MCF 10A (cell line): ENCODE measurements at regions not wholly inside any gene's neighbourhood (a gene's known extent, or its start where the extent isn't known, plus 50 kb on each side); places are given as distances from the start of the nearest gene placed in this dataset.

ENCODE experiments used
- BruUV-seq: library from RNA; stranded (reverse); fragments of 400-500 nt; replicated peaks from 2 replicates; lab custom pipeline; 2021; lab: Mats Ljungman, UMichigan
- CTCF ChIA-PET: fragments of 300-600 bp; sonication (Branson Sonifier 250); formaldehyde crosslinking; extraction: SDS; loops from one replicate; lab custom pipeline; 2021; ENCODE audit warnings: antibody characterized with exemption, inconsistent platforms; lab: Yijun Ruan, JAX
- POLR2A ChIA-PET: fragments of 300-600, 350-650 bp; sonication (Branson Sonifier 250); formaldehyde crosslinking; extraction: SDS; loops from one replicate; lab custom pipeline; 2020; ENCODE audit warnings: antibody characterized with exemption, inconsistent platforms; lab: Yijun Ruan, JAX
- DNase-seq: peaks from one replicate; pipeline ENCODE4 v3.0.0-alpha.2; 2018; ENCODE audit not compliant: unreplicated experiment
- H3K27ac Mint-ChIP-seq: one replicate; pipeline ENCODE4 v1.8.0; 2022; ENCODE audit warnings: mild to moderate bottlenecking, low read depth, mixed read lengths; ENCODE audit not compliant: unreplicated experiment
- H3K27me3 Mint-ChIP-seq: one replicate; pipeline ENCODE4 v1.8.0; 2022; ENCODE audit warnings: mixed read lengths; ENCODE audit not compliant: insufficient read depth, unreplicated experiment
- H3K36me3 Mint-ChIP-seq: one replicate; pipeline ENCODE4 v1.8.0; 2022; ENCODE audit warnings: mild to moderate bottlenecking, moderate library complexity, mixed read lengths; ENCODE audit not compliant: insufficient read depth, unreplicated experiment
- H3K4me1 Mint-ChIP-seq: one replicate; pipeline ENCODE4 v1.8.0; 2022; ENCODE audit warnings: mixed read lengths; ENCODE audit not compliant: insufficient read depth, unreplicated experiment
- H3K4me3 Mint-ChIP-seq: one replicate; pipeline ENCODE4 v1.8.0; 2022; ENCODE audit warnings: mild to moderate bottlenecking, moderate library complexity, mixed read lengths; ENCODE audit not compliant: unreplicated experiment
- H3K9me3 Mint-ChIP-seq: one replicate; pipeline ENCODE4 v1.8.0; 2022; ENCODE audit warnings: mixed read lengths; ENCODE audit not compliant: unreplicated experiment
- intact Hi-C: fragments of 100-400 bp; cut with micrococcal nuclease; formaldehyde crosslinking; loops from 2 replicates; pipeline ENCODE4 v1.14.1; 2022
- TF ChIP-seq, protein P1 (sequence below): fragments of 200-600 bp; IDR thresholded peaks from one replicate; pipeline ENCODE4 v1.8.0; 2022; ENCODE audit warnings: antibody characterized with exemption, mild to moderate bottlenecking; ENCODE audit not compliant: unreplicated experiment

DNA sequence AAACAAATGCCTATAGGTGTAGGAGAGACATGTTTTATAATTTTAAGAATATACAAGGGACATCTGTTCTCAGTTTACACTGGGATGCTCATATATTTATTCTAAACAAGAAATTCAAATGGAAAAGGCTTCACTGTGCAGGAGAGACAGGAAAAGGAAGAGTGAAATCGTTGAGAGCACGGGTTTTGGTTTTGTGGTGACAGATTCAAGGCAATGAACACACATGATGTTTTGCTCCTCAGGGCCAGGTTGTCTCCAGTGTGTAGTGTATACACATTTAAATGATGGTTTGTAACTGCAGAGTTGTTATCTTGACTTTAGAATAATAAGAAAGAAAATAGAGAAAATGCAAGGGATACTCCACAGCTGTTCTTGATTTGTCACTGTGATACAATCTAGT is 73.7 kb downstream of the S1PR1 start:
- intact Hi-C loops: no loop called here
- ChIA-PET POLR2A (no interaction called here), CTCF (interaction anchor here (0.7 to 4.3 kb wide), 19 partner anchors 9 to 133 kb away, joined by 3 to 55 read pairs (median 10); no protein-coding TSS in a partner anchor)
- TF ChIP-seq, protein P1, sequence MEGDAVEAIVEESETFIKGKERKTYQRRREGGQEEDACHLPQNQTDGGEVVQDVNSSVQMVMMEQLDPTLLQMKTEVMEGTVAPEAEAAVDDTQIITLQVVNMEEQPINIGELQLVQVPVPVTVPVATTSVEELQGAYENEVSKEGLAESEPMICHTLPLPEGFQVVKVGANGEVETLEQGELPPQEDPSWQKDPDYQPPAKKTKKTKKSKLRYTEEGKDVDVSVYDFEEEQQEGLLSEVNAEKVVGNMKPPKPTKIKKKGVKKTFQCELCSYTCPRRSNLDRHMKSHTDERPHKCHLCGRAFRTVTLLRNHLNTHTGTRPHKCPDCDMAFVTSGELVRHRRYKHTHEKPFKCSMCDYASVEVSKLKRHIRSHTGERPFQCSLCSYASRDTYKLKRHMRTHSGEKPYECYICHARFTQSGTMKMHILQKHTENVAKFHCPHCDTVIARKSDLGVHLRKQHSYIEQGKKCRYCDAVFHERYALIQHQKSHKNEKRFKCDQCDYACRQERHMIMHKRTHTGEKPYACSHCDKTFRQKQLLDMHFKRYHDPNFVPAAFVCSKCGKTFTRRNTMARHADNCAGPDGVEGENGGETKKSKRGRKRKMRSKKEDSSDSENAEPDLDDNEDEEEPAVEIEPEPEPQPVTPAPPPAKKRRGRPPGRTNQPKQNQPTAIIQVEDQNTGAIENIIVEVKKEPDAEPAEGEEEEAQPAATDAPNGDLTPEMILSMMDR: no peak
- no TSS peak for BruUV-seq
- peaks cover 6% of the 10 kb centered on the region for H3K4me1 Mint-ChIP-seq
- no peaks in the 10 kb centered on the region for H3K9me3 Mint-ChIP-seq
- no peak for DNase-seq
- H3K4me3 Mint-ChIP-seq: no peak overlapping the region
- no peaks in the 10 kb centered on the region for H3K36me3 Mint-ChIP-seq
- H3K27me3 Mint-ChIP-seq: peaks cover 79% of the 10 kb centered on the region
- H3K27ac Mint-ChIP-seq: no peak overlapping the region

- intact Hi-C loops: no loop called here
- H3K27ac Mint-ChIP-seq: no peak overlapping the region
- POLR2A ChIA-PET: no interaction called here
- CTCF ChIA-PET: interaction anchor here (0.6 to 4.3 kb wide), 11 partner anchors 9 to 727 kb away, joined by 3 to 55 read pairs (median 4); no protein-coding TSS in a partner anchor
- no peaks in the 10 kb centered on the region for H3K36me3 Mint-ChIP-seq
- BruUV-seq: no TSS peak
- H3K9me3 Mint-ChIP-seq: no peaks in the 10 kb centered on the region
- peaks cover 74% of the 10 kb centered on the region for H3K27me3 Mint-ChIP-seq
- DNase-seq: no peak
- H3K4me1 Mint-ChIP-seq: peaks cover 6% of the 10 kb centered on the region
- H3K4me3 Mint-ChIP-seq: no peak overlapping the region
- TF ChIP-seq, protein P1: no peak
These were observed 74.5 kb downstream of the S1PR1 start for GRCh38 chr1:101311146-101311920.

DNA sequence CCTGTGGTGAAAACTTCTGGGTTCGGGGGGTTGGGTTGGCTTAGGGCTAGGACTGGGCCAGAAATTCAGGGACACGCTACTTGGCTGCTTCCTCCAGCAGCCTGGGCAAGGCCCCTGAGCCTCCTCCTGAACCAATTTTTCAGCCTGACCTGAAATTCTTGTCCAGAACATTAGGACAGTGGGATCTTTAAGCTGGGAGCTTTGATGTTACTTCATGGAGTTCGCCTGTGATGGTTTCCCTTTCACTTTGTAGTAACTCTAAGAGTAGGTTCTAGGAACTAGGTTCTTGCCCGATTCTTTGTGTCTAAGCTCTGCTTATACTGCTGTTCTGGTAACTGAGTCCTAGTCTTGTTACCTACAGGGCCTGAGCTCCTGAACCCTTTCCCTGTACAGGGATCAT is 75.3 kb downstream of the S1PR1 start:
- ChIA-PET POLR2A (no interaction called here), CTCF (interaction anchor here (0.6 to 4.3 kb wide), 3 partner anchors 45 to 1799 kb away, joined by 4 to 29 read pairs (median 20); no protein-coding TSS in a partner anchor)
- Mint-ChIP-seq H3K4me3 (no peak overlapping the region), H3K36me3 (no peaks in the 10 kb centered on the region), H3K4me1 (peaks cover 6% of the 10 kb centered on the region), H3K27me3 (peaks cover 66% of the 10 kb centered on the region), H3K27ac (no peak overlapping the region), H3K9me3 (no peaks in the 10 kb centered on the region)
- BruUV-seq: no TSS peak
- intact Hi-C loops: no loop called here
- TF ChIP-seq, protein P1: no peak
- no peak for DNase-seq

DNA sequence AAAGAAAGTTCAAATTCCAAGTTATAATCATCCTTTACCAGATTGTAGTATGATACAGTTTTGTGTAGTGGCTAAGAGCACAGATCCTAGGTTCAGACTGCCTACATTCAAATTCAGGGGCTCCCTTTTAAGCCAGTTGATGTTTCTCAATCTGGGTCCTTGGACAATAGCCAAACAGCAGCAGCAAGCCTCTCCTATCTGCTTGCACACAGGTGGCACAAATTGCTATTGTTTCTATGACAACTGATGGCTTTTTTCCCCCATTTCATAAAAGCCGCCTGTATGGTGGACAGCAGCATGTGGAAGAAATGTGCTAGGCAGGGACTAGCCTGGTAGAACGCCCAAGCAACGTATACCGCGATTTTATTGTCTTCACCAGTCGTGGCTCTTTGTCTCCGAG is 76.5 kb downstream of the S1PR1 start:
- Mint-ChIP-seq H3K9me3 (no peaks in the 10 kb centered on the region), H3K27me3 (peaks cover 62% of the 10 kb centered on the region), H3K4me1 (peaks cover 6% of the 10 kb centered on the region), H3K36me3 (no peaks in the 10 kb centered on the region), H3K4me3 (no peak overlapping the region), H3K27ac (no peak overlapping the region)
- DNase-seq: no peak
- ChIA-PET CTCF (interaction anchor here (2.5 to 2.7 kb wide), 2 partner anchors 44 to 125 kb away, joined by 8 to 20 read pairs; no protein-coding TSS in a partner anchor), POLR2A (interaction anchor here (0.5 kb wide), 1 partner anchor 36 kb away, joined by 3 read pairs; no protein-coding TSS in a partner anchor)
- TF ChIP-seq, protein P1: no peak
- intact Hi-C loops: no loop called here
- BruUV-seq: no TSS peak
